ENCODE measurements at regions not wholly inside any gene's neighbourhood (a gene's known extent, or its start where the extent isn't known, plus 50 kb on each side); places are given as distances from the start of the nearest gene placed in this dataset.
A peak's percentile ranks its signal among the peaks of the same experiment; 100 is the strongest.

GRCh38 chr5:91864962-91865361 lies 481.8 kb upstream of the ARRDC3 start:
- Histone ChIP-seq H3K27me3 (ENCODE audit: control insufficient read depth, insufficient read depth, low read length) (no peaks in the 10 kb centered on the region), H3K4me1 (ENCODE audit: control insufficient read depth, extremely low read depth, insufficient read depth, low read length) (no peaks in the 10 kb centered on the region), H3K9ac (ENCODE audit: insufficient read depth, low read length) (no peak overlapping the region), H3K27ac (ENCODE audit: insufficient read depth, low read length) (no peak overlapping the region), H2AFZ (ENCODE audit: low read length) (no peak overlapping the region), H3K9me3 (ENCODE audit: control insufficient read depth, insufficient read depth, low read depth, low read length) (no peaks in the 10 kb centered on the region), H3K4me2 (ENCODE audit: extremely low read depth, insufficient read depth, low read length) (no peak overlapping the region), H3K4me3 (replicated peaks in 1 of 4; ENCODE audit: control extremely low read depth in 1 of 4, insufficient read depth in 1 of 4, low read depth in 3 of 4, low read length in 4 of 4) (no peak overlapping the region), H3K79me2 (ENCODE audit: control insufficient read depth, insufficient read depth, low read length) (no peaks in the 10 kb centered on the region), H3K36me3 (ENCODE audit: control insufficient read depth, insufficient read depth, low read length) (no peaks in the 10 kb centered on the region), H4K20me1 (ENCODE audit: control insufficient read depth, extremely low read depth, insufficient read depth, low read length) (no peaks in the 10 kb centered on the region)
- peak in 1 of 2 donors; percentile 32 for DNase-seq (ENCODE audit: low read depth in 2 of 2)
- TF ChIP-seq CTCF (conservative IDR thresholded peaks at IDR 0.05 in 1 of 2, IDR thresholded peaks at IDR 0.05 in 1 of 2; ENCODE audit: low read depth in 1 of 2, low read length in 2 of 2) = peak in 1 of 2 donors; percentile 13
- no peak for TF ChIP-seq EZH2 (IDR thresholded peaks at IDR 0.05; ENCODE audit: low read length, missing control alignments)

GRCh38 chr5:91851670-91852069 lies 468.6 kb upstream of the ARRDC3 start:
- no peak overlapping the region for H3K27ac ChIP-seq (ENCODE audit: insufficient read depth, low read length)
- no peaks in the 10 kb centered on the region for H4K20me1 ChIP-seq (ENCODE audit: control insufficient read depth, extremely low read depth, insufficient read depth, low read length)
- no peaks in the 10 kb centered on the region for H3K79me2 ChIP-seq (ENCODE audit: control insufficient read depth, insufficient read depth, low read length)
- no peaks in the 10 kb centered on the region for H3K36me3 ChIP-seq (ENCODE audit: control insufficient read depth, insufficient read depth, low read length)
- no peak overlapping the region for H3K9ac ChIP-seq (ENCODE audit: insufficient read depth, low read length)
- no peak for TF ChIP-seq CTCF (conservative IDR thresholded peaks at IDR 0.05 in 1 of 2, IDR thresholded peaks at IDR 0.05 in 1 of 2; ENCODE audit: low read depth in 1 of 2, low read length in 2 of 2)
- no peak for TF ChIP-seq EZH2 (IDR thresholded peaks at IDR 0.05; ENCODE audit: low read length, missing control alignments)
- no peak overlapping the region for H2AFZ ChIP-seq (ENCODE audit: low read length)
- no peaks in the 10 kb centered on the region for H3K27me3 ChIP-seq (ENCODE audit: control insufficient read depth, insufficient read depth, low read length)
- H3K9me3 ChIP-seq (ENCODE audit: control insufficient read depth, insufficient read depth, low read depth, low read length) = no peaks in the 10 kb centered on the region
- H3K4me1 ChIP-seq (ENCODE audit: control insufficient read depth, extremely low read depth, insufficient read depth, low read length) = no peaks in the 10 kb centered on the region
- H3K4me2 ChIP-seq (ENCODE audit: extremely low read depth, insufficient read depth, low read length) = no peak overlapping the region
- no peak overlapping the region for H3K4me3 ChIP-seq (replicated peaks in 1 of 4; ENCODE audit: control extremely low read depth in 1 of 4, insufficient read depth in 1 of 4, low read depth in 3 of 4, low read length in 4 of 4)
- no peak for DNase-seq (ENCODE audit: low read depth in 2 of 2)

- DNase-seq (ENCODE audit: low read depth in 2 of 2) = peak; percentile 24 to 51
Observed at GRCh38 chr5:91850031-91850430, 466.9 kb upstream of the ARRDC3 start.

More at GRCh38 chr5:91850031-91850430, 466.9 kb upstream of the ARRDC3 start:
- Histone ChIP-seq H3K27me3 (ENCODE audit: control insufficient read depth, insufficient read depth, low read length) (no peaks in the 10 kb centered on the region), H2AFZ (ENCODE audit: low read length) (no peak overlapping the region), H3K4me2 (ENCODE audit: extremely low read depth, insufficient read depth, low read length) (no peak overlapping the region), H3K9ac (ENCODE audit: insufficient read depth, low read length) (no peak overlapping the region), H3K27ac (ENCODE audit: insufficient read depth, low read length) (no peak overlapping the region), H3K9me3 (ENCODE audit: control insufficient read depth, insufficient read depth, low read depth, low read length) (no peaks in the 10 kb centered on the region), H3K79me2 (ENCODE audit: control insufficient read depth, insufficient read depth, low read length) (no peaks in the 10 kb centered on the region), H3K36me3 (ENCODE audit: control insufficient read depth, insufficient read depth, low read length) (no peaks in the 10 kb centered on the region), H3K4me1 (ENCODE audit: control insufficient read depth, extremely low read depth, insufficient read depth, low read length) (no peaks in the 10 kb centered on the region), H4K20me1 (ENCODE audit: control insufficient read depth, extremely low read depth, insufficient read depth, low read length) (no peaks in the 10 kb centered on the region), H3K4me3 (replicated peaks in 1 of 4; ENCODE audit: control extremely low read depth in 1 of 4, insufficient read depth in 1 of 4, low read depth in 3 of 4, low read length in 4 of 4) (no peak overlapping the region)
- TF ChIP-seq CTCF (conservative IDR thresholded peaks at IDR 0.05 in 1 of 2, IDR thresholded peaks at IDR 0.05 in 1 of 2; ENCODE audit: low read depth in 1 of 2, low read length in 2 of 2) = no peak
- TF ChIP-seq EZH2 (IDR thresholded peaks at IDR 0.05; ENCODE audit: low read length, missing control alignments) = no peak

Data from fibroblast of lung (primary cell).